ENCODE measurements at regions not wholly inside any gene's neighbourhood (a gene's known extent, or its start where the extent isn't known, plus 50 kb on each side); places are given as distances from the start of the nearest gene placed in this dataset.
"Not testable (repeated sequence)": the region's sequence is repeated elsewhere in the genome, so short reads cannot be mapped to it uniquely, and the experiment has no call there.

GRCh38 chr10:4437791-4438190 lies 388.2 kb upstream of the AKR1E2 start:
- no peak for DNase-seq (ENCODE audit: low read depth)

GRCh38 chr10:4437061-4437460 lies 388.9 kb upstream of the AKR1E2 start:
- DNase-seq (ENCODE audit: low read depth) = no peak

- DNase-seq (ENCODE audit: low read depth) = no peak
These were observed 389.9 kb upstream of the AKR1E2 start for GRCh38 chr10:4436103-4436502.

- no peak for DNase-seq (ENCODE audit: low read depth)
These were observed 391.4 kb upstream of the AKR1E2 start for GRCh38 chr10:4434516-4435071.

GRCh38 chr10:4434105-4434504 lies 391.9 kb upstream of the AKR1E2 start:
- no peak for DNase-seq (ENCODE audit: low read depth)

GRCh38 chr10:4431114-4431863 lies 394.7 kb upstream of the AKR1E2 start:
- DNase-seq (ENCODE audit: low read depth) = no peak

GRCh38 chr10:4429571-4429970 lies 396.4 kb upstream of the AKR1E2 start:
- DNase-seq (ENCODE audit: low read depth) = no peak

- no peak for DNase-seq (ENCODE audit: low read depth)
These were observed 398.5 kb upstream of the AKR1E2 start for GRCh38 chr10:4427532-4427931.

- no peak for DNase-seq (ENCODE audit: low read depth)
These were observed 399.1 kb upstream of the AKR1E2 start for GRCh38 chr10:4426866-4427265.

GRCh38 chr10:4409319-4409718 lies 416.7 kb upstream of the AKR1E2 start:
- no peak for DNase-seq (ENCODE audit: low read depth)

GRCh38 chr10:4407783-4408182 lies 418.2 kb upstream of the AKR1E2 start:
- DNase-seq (ENCODE audit: low read depth) = no peak

GRCh38 chr10:4405828-4406227 lies 420.2 kb upstream of the AKR1E2 start:
- no peak for DNase-seq (ENCODE audit: low read depth)

- no peak for DNase-seq (ENCODE audit: low read depth)
These were observed 422.3 kb upstream of the AKR1E2 start for GRCh38 chr10:4403638-4404252.

GRCh38 chr10:4401080-4401479 lies 424.9 kb upstream of the AKR1E2 start:
- not testable (repeated sequence) for DNase-seq (ENCODE audit: low read depth)

- no peak for DNase-seq (ENCODE audit: low read depth)
These were observed 426.5 kb upstream of the AKR1E2 start for GRCh38 chr10:4399556-4399955.

GRCh38 chr10:4398602-4399001 lies 427.4 kb upstream of the AKR1E2 start:
- no peak for DNase-seq (ENCODE audit: low read depth)

- DNase-seq (ENCODE audit: low read depth) = no peak
These were observed 428.7 kb upstream of the AKR1E2 start for GRCh38 chr10:4397337-4397736.

GRCh38 chr10:4396401-4397283 lies 429.4 kb upstream of the AKR1E2 start:
- no peak for DNase-seq (ENCODE audit: low read depth)

GRCh38 chr10:4395731-4396130 lies 430.3 kb upstream of the AKR1E2 start:
- DNase-seq (ENCODE audit: low read depth) = no peak

GRCh38 chr10:4394455-4394854 lies 431.6 kb upstream of the AKR1E2 start:
- DNase-seq (ENCODE audit: low read depth) = not testable (repeated sequence)

- no peak for DNase-seq (ENCODE audit: low read depth)
These were observed 434.3 kb upstream of the AKR1E2 start for GRCh38 chr10:4391683-4392082.

GRCh38 chr10:4390219-4390618 lies 435.8 kb upstream of the AKR1E2 start:
- no peak for DNase-seq (ENCODE audit: low read depth)

All from activated T-helper 9 cell treated with anti-CD3 and anti-CD28 coated beads, Interleukin-2, amount 50 U/mL, for 16 hours (primary cell).